Breast epithelium (tissue), 3 donors: ENCODE measurements at regions not wholly inside any gene's neighbourhood (a gene's known extent, or its start where the extent isn't known, plus 50 kb on each side); places are given as distances from the start of the nearest gene placed in this dataset.

Source experiments
- CTCF ChIP-seq, 3 donors: fragments of 450-650 bp; IDR thresholded peaks; one replicate each; pipeline ENCODE4 v1.5.1; 2016 to 2017; ENCODE audit warnings: antibody characterized with exemption in 3 of 3, mild to moderate bottlenecking in 3 of 3, moderate library complexity in 3 of 3
- POLR2A ChIP-seq: fragments of 450-650 bp; IDR thresholded peaks from one replicate; pipeline ENCODE4 v1.6.1; 2016; ENCODE audit warnings: antibody characterized with exemption, mild to moderate bottlenecking, moderate library complexity
- POLR2AphosphoS5 ChIP-seq, 3 donors: sonication (generic); formaldehyde crosslinking; IDR thresholded peaks; one replicate each; pipeline ENCODE4 v1.6.1; 2017; ENCODE audit warnings: antibody characterized with exemption in 3 of 3

- TF ChIP-seq CTCF (IDR thresholded peaks at IDR 0.05): no peak
- no peak for TF ChIP-seq POLR2AphosphoS5 (IDR thresholded peaks at IDR 0.05)
- TF ChIP-seq POLR2A: no peak
Measured at GRCh38 chr21:18170221-18170620, 74.4 kb upstream of the CHODL start.
